HepG2 (cell line): ENCODE measurements at regions not wholly inside any gene's neighbourhood (a gene's known extent, or its start where the extent isn't known, plus 50 kb on each side); places are given as distances from the start of the nearest gene placed in this dataset.

ENCODE experiments used
- FOXJ3 ChIP-seq: sonication (generic); formaldehyde crosslinking; IDR thresholded peaks from 2 replicates; pipeline ENCODE4 v1.4.0; 2020; ENCODE audit warnings: missing genetic modification reagents, mild to moderate bottlenecking, borderline replicate concordance
- MTA1 ChIP-seq: sonication (generic); formaldehyde crosslinking; IDR thresholded peaks from 2 replicates; pipeline ENCODE4 v1.4.0; 2020; ENCODE audit warnings: missing genetic modification reagents, mild to moderate bottlenecking, borderline replicate concordance
- NFATC3 ChIP-seq: sonication (generic); formaldehyde crosslinking; IDR thresholded peaks from 2 replicates; pipeline ENCODE4 v1.5.1; 2020; ENCODE audit warnings: mild to moderate bottlenecking, missing genetic modification reagents
- ZNF138 ChIP-seq: sonication (generic); formaldehyde crosslinking; IDR thresholded peaks from 2 replicates; pipeline ENCODE4 v1.5.0; 2020; ENCODE audit warnings: mild to moderate bottlenecking, low read depth, missing genetic modification reagents
- ZNF552 ChIP-seq: sonication (generic); formaldehyde crosslinking; IDR thresholded peaks from 2 replicates; pipeline ENCODE4 v1.9.0; 2022; ENCODE audit warnings: missing genetic modification reagents, mild to moderate bottlenecking, borderline replicate concordance
- ZNF598 ChIP-seq: sonication (generic); formaldehyde crosslinking; IDR thresholded peaks from 2 replicates; pipeline ENCODE4 v1.5.1; 2020; ENCODE audit warnings: mild to moderate bottlenecking, missing genetic modification reagents, borderline replicate concordance
- ZNF777 ChIP-seq: sonication (generic); formaldehyde crosslinking; IDR thresholded peaks from 2 replicates; pipeline ENCODE4 v1.4.0; 2020; ENCODE audit warnings: missing genetic modification reagents
- ZNF792 ChIP-seq: IDR thresholded peaks from 2 replicates; pipeline ENCODE4 v1.6.1; 2016
- TF ChIP-seq, protein P1 (sequence below): sonication (generic); formaldehyde crosslinking; conservative IDR thresholded peaks from 2 replicates; pipeline ENCODE4 v1.4.0; 2020; ENCODE audit warnings: missing genetic modification reagents
- TF ChIP-seq, protein P2 (sequence below): sonication (generic); formaldehyde crosslinking; IDR thresholded peaks from 2 replicates; pipeline ENCODE4 v1.5.0; 2020; ENCODE audit warnings: mild to moderate bottlenecking, missing genetic modification reagents, moderate library complexity

DNA sequence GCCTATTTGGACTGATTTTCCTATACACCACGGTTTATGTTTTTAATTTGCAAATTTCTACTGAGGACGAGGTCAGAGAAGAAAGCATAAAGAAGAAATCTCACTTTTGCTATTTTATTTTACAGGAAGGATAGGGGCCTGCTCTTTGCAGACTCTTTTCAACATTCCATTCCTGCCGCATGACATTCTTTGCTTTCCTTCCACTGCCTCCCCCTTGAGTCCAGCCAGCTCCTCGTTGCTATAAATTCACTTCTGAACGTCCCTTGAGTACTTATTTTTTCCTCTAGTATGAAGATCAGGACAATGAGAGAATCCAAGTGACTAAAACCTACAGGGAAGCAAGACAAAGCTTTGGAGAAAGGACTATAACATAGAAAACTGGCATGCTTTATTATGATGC is 53.4 kb upstream of the PTGFR start:
- TF ChIP-seq, protein P1, sequence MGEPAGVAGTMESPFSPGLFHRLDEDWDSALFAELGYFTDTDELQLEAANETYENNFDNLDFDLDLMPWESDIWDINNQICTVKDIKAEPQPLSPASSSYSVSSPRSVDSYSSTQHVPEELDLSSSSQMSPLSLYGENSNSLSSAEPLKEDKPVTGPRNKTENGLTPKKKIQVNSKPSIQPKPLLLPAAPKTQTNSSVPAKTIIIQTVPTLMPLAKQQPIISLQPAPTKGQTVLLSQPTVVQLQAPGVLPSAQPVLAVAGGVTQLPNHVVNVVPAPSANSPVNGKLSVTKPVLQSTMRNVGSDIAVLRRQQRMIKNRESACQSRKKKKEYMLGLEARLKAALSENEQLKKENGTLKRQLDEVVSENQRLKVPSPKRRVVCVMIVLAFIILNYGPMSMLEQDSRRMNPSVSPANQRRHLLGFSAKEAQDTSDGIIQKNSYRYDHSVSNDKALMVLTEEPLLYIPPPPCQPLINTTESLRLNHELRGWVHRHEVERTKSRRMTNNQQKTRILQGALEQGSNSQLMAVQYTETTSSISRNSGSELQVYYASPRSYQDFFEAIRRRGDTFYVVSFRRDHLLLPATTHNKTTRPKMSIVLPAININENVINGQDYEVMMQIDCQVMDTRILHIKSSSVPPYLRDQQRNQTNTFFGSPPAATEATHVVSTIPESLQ (CRISPR knock-in tag), result no peak
- TF ChIP-seq FOXJ3 (CRISPR knock-in tag) (no peak), MTA1 (no peak), ZNF138 (no peak), ZNF552 (CRISPR knock-in tag) (no peak), NFATC3 (CRISPR knock-in tag) (no peak), ZNF777 (CRISPR knock-in tag) (no peak), ZNF598 (CRISPR knock-in tag) (no peak), ZNF792 (CRISPR knock-in tag) (no peak)
- TF ChIP-seq, protein P2, sequence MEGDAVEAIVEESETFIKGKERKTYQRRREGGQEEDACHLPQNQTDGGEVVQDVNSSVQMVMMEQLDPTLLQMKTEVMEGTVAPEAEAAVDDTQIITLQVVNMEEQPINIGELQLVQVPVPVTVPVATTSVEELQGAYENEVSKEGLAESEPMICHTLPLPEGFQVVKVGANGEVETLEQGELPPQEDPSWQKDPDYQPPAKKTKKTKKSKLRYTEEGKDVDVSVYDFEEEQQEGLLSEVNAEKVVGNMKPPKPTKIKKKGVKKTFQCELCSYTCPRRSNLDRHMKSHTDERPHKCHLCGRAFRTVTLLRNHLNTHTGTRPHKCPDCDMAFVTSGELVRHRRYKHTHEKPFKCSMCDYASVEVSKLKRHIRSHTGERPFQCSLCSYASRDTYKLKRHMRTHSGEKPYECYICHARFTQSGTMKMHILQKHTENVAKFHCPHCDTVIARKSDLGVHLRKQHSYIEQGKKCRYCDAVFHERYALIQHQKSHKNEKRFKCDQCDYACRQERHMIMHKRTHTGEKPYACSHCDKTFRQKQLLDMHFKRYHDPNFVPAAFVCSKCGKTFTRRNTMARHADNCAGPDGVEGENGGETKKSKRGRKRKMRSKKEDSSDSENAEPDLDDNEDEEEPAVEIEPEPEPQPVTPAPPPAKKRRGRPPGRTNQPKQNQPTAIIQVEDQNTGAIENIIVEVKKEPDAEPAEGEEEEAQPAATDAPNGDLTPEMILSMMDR (CRISPR knock-in tag), result no peak
